Activated CD4-positive, CD25-positive, alpha-beta regulatory T cell (primary cell): ENCODE measurements at regions not wholly inside any gene's neighbourhood (a gene's known extent, or its start where the extent isn't known, plus 50 kb on each side); places are given as distances from the start of the nearest gene placed in this dataset.

ENCODE experiments used
- DNase-seq, 4 experiments: peaks; one replicate each; lab custom pipeline; 2025; lab: John Stamatoyannopoulos, UW

DNA sequence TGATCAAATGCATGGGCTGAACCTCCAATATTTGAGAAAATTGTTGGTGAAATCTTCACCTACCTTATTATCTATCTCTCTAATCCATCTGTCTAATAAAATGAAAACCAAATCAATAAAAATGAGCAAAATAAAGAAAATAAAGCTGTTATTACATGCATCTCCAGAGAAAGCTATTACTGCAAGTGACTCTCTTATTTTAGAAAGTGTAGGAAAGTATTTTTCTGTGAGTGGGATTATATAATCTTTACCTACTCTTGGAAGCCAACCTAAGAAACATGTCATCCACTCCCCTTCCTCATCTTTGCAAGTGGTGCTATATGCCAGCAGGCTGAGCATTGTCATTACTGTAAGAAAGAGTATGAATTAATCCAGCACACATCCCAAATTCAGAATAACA, 191.5 kb upstream of the RFC3 start:
- DNase-seq, result no peak

DNA sequence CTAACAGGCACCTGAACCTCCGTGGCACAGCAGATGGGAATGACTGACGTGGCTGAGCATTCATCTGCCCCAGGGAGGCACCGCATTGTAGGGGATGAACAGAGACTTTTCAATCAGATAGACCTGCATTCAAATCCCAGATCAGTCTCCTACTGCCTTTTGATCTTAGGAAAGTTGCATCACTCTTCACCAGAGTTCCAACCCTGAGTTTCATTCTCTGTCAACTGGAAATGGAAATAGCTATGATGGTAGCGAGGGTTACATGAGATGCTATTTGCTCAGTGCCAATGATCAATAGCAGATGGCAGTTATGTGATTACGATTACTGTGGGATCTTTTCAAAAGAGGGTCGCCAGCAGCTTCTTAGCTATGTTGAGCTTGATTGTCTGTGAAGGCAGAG, 189.3 kb upstream of the RFC3 start:
- DNase-seq, result no peak

DNA sequence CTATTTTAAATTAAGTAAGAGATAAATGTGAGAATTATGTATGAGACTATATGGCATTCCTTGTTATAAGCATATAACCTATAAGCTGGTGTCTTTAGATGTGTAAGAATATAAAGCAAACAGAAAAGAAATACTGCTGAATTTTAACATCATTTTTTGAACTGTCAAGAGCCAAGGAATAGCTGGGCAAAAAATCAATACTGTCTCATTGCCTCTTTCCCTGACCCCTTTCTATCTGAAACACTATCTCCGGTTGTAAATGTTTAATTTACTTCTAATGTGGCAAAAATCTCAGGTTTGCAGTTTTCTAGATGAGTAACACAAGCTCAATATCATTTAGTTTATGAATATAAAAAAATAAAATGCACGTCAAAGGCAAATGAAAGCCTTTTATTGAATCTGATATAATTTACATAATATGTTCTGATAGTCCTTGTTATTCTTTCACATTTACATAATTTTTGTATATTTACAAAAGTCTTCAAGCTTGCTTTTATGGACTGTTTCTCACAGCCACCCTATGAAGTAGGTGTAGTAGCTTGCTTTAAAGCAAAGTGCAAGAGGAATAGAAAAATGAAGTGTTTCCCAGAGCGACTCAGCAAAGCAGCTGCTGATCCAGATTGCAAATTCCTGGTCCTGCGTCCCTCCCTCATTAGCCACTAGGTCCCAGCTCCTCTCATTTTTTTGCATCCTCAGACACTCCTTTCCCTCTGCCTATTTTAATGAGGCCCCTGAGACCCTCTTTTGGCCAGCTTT, 188.2 kb upstream of the RFC3 start:
- no peak for DNase-seq

DNA sequence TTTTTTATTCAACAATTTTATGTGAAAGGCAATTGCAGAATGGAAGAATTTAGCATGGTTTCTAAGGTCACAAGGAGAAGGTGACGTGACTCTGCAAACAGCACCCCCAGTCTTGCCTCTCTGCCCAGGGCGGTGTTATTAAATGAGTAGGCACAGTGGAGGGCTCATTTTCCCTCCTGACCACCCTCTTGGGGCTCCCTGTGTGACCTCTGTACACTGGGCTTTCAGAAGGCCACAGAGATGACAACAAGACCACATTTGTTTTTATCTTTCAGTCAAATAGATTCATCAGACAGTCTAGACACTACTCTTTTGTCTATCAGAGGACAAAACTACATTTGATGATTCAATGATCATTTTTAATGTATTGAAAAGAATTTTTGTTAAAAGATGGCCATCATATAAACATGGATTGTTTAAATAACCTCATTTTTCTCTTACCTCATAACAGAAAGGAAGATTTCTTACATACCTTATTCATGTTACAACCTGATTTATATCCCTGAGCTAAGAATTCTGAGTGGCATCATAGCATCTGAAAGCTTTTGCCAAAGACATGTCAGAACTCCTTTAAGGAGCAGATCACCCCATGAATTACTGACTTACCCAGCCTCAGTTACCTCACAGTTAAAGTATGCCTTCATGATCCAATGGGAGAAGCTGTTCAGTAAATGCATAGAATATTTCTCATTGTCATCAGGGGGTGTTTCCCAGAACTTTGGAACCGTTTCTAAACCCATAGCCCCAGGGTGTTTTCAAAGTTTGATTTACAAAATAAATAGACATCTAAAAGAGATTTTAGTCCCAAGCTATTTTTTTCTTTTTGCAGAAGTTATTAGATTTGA, 184.0 kb upstream of the RFC3 start:
- no peak for DNase-seq

DNA sequence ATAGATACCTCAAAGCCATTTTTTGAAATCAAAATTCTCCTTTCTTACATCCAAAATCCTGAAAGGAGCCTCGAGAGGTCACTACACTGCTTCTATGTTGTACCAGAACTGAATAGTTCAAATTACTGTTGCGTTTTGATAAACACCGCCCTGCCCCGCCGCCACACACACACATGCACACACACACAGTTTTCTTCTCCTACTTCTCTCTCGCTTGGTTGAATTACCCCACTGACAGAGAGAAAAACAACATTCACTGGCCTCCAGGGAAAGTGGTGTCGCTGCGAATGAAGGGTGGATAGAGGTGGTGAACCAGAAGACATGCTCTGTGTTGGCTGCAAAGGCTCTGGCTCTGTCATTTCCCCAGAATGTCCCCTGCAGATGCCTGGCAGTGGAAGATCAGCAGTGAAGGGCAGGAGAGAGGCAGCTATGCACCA, 183.4 kb upstream of the RFC3 start:
- no peak for DNase-seq

DNA sequence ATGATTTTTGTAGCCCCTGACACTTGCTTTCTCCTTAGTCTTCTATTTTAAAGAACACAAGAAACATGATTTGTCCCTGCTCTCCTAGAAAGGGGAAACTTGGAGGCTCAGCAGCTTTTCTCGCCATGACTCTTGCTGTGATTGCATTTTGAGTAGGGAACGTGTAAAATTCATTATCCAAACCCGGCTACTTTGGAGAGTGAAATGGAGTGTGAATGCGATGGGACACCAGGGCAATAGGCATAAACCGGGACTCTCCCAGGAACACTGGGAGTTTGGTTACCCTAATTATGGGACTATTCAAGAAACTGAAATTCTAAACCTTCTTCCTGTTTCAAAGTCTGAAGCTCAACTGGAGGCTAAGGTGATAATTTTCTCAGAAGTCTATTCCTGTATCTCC, 181.7 kb upstream of the RFC3 start:
- DNase-seq, result no peak

DNA sequence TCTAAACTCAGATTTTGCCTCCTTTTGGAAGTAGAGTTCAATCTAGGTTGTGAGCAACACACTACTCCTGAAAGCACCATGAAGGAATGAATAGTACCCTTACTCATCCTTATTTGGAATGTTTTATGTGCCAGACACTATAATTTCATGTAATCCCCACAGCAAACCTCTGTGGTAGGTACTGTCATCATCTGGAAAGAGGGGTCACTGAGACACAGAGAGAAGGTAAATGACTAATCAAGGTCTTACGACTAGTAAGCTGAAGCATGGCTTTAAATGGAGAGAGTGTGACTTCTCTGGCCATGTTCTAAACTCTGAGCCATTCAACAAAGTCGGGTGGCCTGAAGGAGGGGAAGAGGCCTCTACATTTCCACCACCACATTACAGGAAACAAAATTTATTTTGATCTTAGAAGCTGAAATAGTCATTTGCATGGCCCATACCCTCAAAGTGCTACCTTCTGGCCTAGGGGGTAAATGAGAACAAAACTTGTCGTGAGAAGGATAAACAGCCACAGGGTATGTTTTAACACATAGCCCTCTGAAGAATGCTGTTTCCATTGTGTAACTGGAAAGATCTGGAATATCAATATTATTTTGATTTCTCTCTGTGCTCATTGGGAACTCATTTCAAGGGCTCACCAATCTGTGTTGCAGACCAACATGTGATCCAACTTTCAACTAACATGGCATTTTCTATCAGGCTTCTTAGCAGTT, 180.8 kb upstream of the RFC3 start:
- DNase-seq, result no peak

DNA sequence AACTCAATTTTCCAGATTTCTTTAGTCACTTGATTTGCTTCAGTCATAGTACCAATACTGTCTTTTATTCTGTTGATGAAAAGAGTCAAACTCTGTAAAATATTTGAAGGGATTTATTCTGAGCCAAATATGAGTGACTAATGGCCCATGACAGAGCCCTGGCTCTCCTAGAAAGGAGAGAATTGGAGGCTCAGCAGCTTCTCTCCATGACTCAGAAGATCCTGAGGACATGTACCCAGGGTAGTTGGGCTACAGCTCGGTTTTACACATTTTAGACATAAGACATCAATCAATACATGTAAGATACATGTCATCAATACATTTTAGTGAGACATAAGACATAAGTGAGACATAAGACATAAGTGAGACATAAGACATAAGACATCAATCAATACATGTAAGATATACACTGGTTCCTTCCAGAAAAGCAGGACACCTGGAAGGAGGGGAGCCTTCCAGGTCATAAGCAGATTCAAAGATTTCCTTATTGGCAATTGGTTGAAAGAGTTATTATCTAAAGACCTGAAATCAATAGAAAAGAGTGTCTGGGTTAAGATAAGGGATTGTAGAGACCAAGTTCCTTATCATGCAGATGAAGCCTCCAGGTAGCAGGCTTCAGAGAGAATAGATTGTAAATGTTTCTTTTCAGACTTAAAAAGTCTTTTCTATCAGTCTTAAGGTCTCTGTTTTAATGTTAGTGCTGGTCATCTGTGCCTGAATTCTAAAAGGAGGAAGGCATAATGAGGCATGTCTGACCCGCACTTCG, 179.8 kb upstream of the RFC3 start:
- DNase-seq, result no peak

DNA sequence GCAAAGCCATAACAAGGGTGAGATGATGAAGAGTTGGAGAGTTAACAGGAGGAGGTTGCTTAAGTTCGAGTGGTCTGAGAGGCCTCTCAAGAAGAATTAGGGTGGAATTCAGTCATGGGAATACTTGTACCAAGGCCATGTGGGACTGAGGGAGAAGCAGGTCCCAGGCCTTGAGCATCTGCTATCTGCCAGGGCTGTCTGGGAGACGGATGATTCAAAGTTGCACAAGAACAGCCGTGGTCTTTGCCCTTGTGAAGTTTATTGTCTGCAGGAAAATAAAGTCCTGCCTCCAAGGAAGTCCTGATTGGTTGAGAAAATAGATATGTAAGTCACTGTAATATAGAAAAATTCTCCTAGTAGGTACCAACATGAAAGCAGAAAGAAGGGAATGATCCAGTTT, 178.8 kb upstream of the RFC3 start:
- DNase-seq, result no peak

DNA sequence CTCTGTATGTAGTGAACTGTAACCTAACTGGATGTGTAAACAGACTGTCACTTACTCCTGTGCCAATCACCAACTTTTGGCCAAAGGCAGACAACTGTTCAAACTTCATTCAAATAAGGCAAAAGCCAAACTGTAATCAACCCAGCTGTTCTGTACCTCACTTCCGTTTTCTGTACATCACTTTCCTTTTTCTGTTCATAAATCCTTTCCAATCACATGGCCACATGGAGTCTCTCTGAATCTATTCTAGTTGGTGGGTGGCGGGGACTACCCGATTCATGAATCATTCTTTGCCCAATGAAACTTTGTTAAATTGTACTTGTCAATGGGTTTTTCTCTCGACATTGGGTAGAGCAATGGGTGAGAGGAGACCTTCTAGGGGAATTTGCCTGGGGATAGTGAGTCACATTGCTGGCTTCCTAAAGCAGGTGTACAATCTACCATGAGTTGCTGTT, 178.3 kb upstream of the RFC3 start:
- DNase-seq, result peak in 1 of 4 experiments; percentile 9

DNA sequence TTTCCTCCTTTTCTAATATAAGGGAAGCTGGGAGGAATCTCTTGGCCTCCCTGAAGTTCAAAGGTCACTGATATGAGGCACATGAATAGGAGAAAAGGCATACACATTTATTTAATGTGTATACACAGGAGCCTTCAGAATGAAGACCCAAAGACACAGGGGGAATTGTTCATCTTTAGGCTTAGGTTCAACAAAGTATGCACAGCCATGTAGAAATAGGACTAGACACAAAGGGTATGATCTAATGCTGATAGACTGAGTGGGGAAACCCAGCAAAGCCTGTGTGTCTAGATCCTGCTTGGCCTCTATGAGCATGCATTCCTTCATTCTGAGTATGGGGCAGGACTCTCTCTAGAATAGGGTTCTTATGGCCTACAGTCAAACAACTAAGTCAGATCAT, 177.1 kb upstream of the RFC3 start:
- DNase-seq, result no peak

DNA sequence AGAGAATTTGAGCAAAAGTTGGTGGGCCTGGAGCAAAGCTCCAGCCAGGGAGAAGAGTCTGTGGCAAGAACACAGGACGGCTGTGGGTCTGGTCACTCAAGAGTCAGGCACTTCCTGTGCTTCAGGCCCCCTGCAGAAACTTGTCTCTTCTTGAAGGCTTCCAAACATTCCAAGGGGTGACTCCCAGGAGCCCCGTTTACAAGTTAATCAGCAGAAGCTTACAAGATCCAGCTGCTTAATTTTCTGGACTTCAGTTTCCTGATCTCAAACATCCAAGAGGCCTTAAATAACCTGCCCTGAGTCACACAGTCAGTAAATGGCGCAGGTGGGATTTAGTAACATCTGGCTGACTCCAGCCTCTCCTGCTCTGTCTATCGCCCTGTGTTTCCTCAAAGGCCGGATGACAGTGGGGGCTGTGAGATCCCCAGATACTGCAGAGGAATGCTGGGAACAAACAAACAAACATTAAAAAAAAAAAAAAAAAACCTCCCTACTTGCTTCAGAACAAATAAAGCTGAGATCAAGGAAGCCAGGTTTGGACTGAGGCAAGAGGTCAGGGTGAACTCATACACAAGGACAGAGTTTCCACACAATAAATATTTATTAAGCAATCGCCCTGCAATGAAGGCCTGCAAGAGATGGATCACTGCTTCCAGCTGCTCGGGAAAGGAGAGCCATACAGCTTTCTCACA, 175.4 kb upstream of the RFC3 start:
- DNase-seq, result no peak

DNA sequence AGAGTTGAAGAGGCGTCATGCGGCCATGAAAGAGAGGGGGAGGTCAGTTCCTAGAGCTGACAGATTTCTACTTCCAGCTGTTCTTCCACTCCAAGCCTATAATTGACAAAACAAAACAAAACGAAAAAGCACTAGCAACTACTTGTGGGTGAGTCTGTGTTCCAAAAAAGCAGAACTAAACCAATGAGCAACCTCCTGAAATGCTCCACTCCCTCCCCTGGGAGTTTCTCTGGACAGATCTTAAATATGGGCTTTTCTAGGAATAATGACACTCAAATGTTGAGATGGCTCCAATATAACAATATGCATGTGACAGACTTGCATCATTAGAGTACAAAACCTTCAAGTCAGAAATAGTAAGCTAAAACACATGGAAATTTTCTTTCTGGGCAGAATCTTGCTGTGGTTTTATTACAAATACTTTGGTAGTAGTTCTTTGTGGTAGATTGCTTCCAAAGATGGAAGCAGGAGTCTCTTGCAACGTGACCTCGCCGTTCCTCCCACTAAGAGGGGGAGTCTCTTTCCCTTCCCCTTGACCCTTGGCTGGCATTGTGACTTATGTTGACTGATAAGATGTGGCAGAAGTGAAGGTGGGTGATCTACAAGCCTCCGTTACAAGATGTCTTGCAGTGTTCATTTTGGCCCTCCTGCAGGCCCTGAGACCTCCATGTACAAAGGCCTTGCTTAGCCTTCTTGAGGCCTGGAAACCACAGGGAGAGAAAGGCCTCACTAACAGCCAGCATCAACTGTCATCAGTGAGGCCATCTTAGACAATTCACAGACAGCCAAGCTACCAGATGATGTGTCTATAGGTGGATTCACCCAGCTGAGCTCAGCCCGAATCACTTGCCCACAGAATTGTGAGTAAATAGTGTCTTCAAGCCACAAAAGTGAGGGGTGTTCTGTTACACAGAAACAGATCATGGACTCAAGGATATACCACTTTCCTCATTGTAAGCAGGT, 173.1 kb upstream of the RFC3 start:
- no peak for DNase-seq

DNA sequence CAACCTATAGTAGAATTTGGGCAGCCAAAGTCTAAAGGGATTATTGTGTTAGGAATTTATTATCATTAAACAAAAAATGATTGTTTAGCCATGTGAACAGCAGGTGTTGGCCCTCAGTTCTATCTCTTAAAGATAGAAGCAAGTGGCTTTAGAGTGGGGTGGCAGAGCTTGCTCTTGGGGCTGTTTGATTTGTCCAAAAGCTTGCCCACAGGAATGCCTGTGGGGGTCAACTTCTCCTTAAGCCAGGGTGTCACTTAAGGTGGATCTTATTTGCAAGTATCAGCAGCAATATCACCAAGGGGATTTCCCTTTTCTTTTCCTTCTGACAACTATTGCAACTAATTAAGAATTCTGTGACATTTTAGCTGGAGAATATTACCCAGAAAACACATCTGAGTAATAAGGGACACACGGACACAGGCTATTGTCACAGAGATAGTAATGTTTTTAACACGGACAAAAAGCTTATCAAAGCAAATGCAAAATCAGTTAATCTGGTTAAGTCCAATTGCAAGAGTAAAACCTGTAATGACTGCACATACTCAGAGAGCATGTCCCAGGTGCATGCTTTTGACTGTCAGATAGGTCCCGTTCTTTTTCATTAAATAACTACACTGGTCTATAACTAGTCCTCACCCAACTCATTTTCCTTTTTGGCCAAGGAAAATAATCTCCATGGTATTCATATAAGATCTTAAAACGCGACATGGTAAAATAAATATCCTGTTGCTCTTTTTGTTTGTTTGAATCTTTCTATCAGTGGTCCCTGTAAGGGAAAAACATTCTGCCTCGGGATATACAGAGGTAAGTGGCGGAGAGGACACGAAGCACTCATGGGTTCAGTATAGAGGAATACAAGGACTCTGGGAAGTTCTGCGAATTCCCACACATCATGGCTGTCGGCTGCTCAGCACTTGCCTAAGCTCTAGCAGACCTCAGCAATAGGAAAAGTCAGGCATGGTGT, 172.1 kb upstream of the RFC3 start:
- no peak for DNase-seq

DNA sequence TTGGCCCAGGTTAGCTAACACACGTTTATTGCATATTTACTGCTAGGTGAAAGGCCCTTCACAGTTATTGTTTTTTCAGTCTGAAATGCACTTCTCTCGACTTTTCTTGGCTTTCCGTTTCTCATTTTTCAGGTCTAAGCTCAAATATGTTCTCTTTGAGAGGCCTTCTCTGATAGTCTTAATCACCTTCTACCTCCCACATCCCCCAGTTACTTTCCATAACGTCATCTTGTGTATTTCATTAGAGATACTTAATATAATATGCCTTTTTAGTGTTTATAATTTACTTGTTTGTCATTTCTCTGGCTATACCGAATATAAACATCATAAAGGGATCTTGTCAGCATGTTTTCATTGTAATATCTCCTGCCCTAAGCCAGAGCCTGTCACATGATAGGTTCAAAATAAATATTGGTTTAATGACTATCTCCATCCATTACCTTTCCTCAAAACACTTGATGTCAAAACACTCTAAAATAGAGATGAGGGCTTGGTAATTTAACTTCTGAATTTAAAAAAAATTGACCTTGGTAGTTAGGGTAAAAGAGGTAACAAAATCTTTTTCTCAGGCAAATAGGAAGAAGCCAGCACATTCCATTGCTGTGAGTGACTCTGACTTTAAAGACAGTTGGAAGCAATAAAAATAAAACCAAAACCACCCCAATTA, 168.6 kb upstream of the RFC3 start:
- DNase-seq, result no peak

DNA sequence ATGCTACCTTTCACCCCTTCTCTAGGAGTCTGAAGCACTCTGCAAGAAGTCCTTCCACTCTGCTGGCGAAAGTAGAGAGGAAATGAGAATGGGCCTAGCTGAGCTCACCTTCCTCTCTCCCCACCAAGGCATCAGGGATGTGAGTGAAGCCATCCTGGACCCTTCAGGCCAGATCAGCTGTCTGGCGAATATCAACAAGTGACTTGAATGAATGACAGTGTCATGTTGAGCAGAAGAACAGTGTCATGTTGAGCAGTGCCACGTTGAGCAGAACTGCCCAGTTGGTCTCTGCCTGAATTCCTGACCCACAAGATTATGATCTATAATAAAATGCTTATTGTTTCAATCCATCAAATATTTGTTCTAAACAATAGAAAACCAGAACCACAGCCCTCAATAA, 166.2 kb upstream of the RFC3 start:
- DNase-seq, result no peak

DNA sequence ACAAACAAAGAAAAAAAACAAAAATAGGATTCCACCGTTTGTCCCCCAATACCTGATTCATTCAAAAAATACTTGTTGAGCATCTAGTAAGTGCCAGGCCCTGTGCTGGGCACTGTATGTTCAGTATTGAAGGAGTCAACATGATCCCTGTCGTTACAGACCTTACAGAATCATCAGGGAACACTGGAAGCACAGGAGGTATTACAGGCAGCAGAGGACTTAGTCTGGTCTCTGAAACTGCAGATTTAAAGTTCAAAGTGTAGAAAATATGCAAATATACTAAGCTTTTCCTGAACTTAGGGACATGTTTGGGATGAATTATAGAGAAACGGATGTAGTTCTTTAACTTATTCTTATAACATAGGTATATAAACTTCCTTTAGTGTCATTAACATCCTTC, 160.7 kb upstream of the RFC3 start:
- no peak for DNase-seq

DNA sequence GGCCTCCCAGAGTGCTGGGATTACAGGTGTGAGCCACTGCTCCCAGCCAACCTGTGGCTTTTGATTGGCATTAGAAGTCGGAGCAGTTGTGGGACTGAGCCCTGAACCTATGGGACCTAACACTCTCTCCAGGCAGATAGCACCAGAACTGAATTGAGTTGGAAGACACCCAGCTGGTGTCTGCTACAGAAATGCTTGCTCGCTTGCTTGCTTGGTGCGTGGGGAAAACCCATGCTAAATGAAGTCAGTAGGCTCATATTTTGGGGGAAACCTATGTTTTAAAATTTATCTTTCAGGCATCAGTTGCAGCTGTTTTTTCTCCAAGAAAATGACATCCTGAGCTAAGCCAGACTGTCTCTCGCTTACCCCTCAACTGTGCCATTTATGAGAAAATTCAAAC, 158.5 kb upstream of the RFC3 start:
- DNase-seq, result no peak
